ENCODE measurements at regions not wholly inside any gene's neighbourhood (a gene's known extent, or its start where the extent isn't known, plus 50 kb on each side); places are given as distances from the start of the nearest gene placed in this dataset.

DNA sequence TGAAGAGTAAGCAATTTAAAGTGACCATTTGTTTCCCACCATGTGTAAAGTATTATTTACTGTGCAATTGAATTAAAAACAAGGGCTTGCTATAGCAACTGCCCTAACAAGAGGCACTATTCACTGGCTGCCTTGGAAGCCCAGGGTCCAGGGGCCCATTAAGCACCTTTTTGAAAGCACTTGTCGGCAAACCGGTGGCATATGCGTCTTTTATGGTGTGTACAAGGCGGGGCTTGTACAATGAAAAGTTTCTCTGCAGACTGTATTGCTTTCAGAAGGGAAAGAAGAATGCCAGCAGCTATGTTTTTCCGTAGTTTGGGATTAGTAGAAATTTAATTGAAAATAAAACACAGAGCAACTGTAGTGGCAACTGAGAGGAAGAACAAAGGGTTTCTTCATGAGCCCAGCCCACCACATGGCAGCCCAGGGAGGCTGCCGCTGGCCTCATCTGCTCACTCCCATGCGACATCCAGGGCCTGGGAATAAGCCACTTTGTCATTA, 279.5 kb upstream of the PARD3B start:
- TF ChIP-seq CTCF (IDR thresholded peaks at IDR 0.05) (no peak), POLR2A (IDR thresholded peaks at IDR 0.05) (no peak)

GRCh38 chr2:204268458-204268857, 276.8 kb upstream of the PARD3B start:
- Histone ChIP-seq H3K27ac (no peak overlapping the region), H3K4me1 (no peaks in the 10 kb centered on the region), H3K4me3 (no peak overlapping the region), H3K9me3 (no peaks in the 10 kb centered on the region), H3K36me3 (no peaks in the 10 kb centered on the region), H3K27me3 (no peaks in the 10 kb centered on the region)
- no peak for TF ChIP-seq POLR2A (IDR thresholded peaks at IDR 0.05)
- TF ChIP-seq CTCF (IDR thresholded peaks at IDR 0.05) = no peak
- DNase-seq = no peak
- intact Hi-C loops (cut with DNase I; ENCODE audit: low total_unique reads) = no loop called here

More for the DNA sequence above, 279.5 kb upstream of the PARD3B start:
- Histone ChIP-seq H3K4me1 (no peaks in the 10 kb centered on the region), H3K4me3 (no peak overlapping the region), H3K27me3 (no peaks in the 10 kb centered on the region), H3K9me3 (no peaks in the 10 kb centered on the region), H3K27ac (no peak overlapping the region), H3K36me3 (no peaks in the 10 kb centered on the region)
- DNase-seq = no peak
- intact Hi-C loops (cut with DNase I; ENCODE audit: low total_unique reads) = no loop called here

- DNase-seq = no peak
- no peaks in the 10 kb centered on the region for H3K9me3 ChIP-seq
- H3K27ac ChIP-seq = no peak overlapping the region
- TF ChIP-seq POLR2A (IDR thresholded peaks at IDR 0.05) = no peak
- no peak for TF ChIP-seq CTCF (IDR thresholded peaks at IDR 0.05)
- no peaks in the 10 kb centered on the region for H3K4me1 ChIP-seq
- intact Hi-C loops (cut with DNase I; ENCODE audit: low total_unique reads) = no loop called here
- no peak overlapping the region for H3K4me3 ChIP-seq
- H3K36me3 ChIP-seq = no peaks in the 10 kb centered on the region
- no peaks in the 10 kb centered on the region for H3K27me3 ChIP-seq
These were observed 276.3 kb upstream of the PARD3B start for GRCh38 chr2:204268971-204269370.

- intact Hi-C loops (cut with DNase I; ENCODE audit: low total_unique reads) = no loop called here
- Histone ChIP-seq H3K4me1 (no peaks in the 10 kb centered on the region), H3K36me3 (no peaks in the 10 kb centered on the region), H3K27ac (no peak overlapping the region), H3K4me3 (no peak overlapping the region), H3K9me3 (no peaks in the 10 kb centered on the region), H3K27me3 (no peaks in the 10 kb centered on the region)
- no peak for TF ChIP-seq CTCF (IDR thresholded peaks at IDR 0.05)
- no peak for TF ChIP-seq POLR2A (IDR thresholded peaks at IDR 0.05)
- no peak for DNase-seq
These were observed 273.2 kb upstream of the PARD3B start for GRCh38 chr2:204272089-204272488.

DNA sequence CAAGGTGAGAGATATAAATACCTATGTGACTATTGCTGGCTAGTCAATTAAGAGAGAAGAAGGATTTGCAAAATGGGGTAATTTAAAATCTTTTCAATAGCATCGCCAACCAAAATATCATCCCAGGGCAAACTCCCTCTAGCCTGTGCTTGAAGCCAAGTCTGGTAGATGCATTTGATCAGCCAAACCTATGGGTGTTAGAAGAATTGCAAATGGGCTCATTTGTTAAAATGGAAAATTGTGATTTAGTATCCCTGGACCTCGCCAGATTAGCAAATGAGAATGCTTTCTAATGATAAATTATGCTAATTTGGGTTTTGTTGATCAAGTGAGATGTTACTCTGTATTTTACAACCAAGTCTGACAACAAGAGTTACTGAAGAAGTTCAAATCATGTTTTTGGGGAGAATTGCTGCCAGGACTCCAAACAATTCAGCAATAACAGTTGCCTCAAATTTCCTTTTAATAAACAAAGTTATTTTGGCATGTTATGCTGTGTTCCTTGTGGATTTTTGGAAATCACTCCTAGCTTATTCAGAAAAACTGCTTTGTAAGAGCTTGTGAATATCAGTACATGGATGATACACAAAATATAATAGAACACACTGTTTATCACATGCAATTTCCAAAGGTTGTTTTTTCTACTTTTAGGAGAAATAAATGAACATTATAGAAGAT, 272.5 kb upstream of the PARD3B start:
- TF ChIP-seq POLR2A (IDR thresholded peaks at IDR 0.05) (no peak), CTCF (IDR thresholded peaks at IDR 0.05) (no peak)
- intact Hi-C loops (cut with DNase I; ENCODE audit: low total_unique reads) = no loop called here

More for the DNA sequence above, 272.5 kb upstream of the PARD3B start:
- H3K36me3 ChIP-seq = no peaks in the 10 kb centered on the region
- no peaks in the 10 kb centered on the region for H3K4me1 ChIP-seq
- DNase-seq = no peak
- no peaks in the 10 kb centered on the region for H3K27me3 ChIP-seq
- no peak overlapping the region for H3K27ac ChIP-seq
- H3K9me3 ChIP-seq = no peaks in the 10 kb centered on the region
- H3K4me3 ChIP-seq = no peak overlapping the region

Data from uterus (tissue), 3 donors.